Central memory CD8-positive, alpha-beta T cell (primary cell): ENCODE measurements at regions not wholly inside any gene's neighbourhood (a gene's known extent, or its start where the extent isn't known, plus 50 kb on each side); places are given as distances from the start of the nearest gene placed in this dataset.

ENCODE experiments used
- ATAC-seq: fragments of 150-1000 bp; cut with Tn5 transposase; replicated peaks from 2 replicates; pipeline ENCODE4 v1.10.0; 2022; ENCODE audit warnings: mild to moderate bottlenecking, moderate FRiP score, moderate number of reproducible peaks; ENCODE audit not compliant: poor library complexity, severe bottlenecking; ENCODE audit errors: extremely low read depth
- DNase-seq, 2 donors: peaks; one replicate each; pipeline ENCODE4 v3.0.0; 2021; ENCODE audit warnings: low spot score in 2 of 2
- H3K27ac Mint-ChIP-seq: one replicate; pipeline ENCODE4 v1.8.0; 2022; ENCODE audit warnings: low read depth, mild to moderate bottlenecking, moderate library complexity, mixed read lengths
- H3K27me3 Mint-ChIP-seq: one replicate; pipeline ENCODE4 v1.8.0; 2022; ENCODE audit warnings: mixed read lengths
- H3K36me3 Mint-ChIP-seq: one replicate; pipeline ENCODE4 v1.8.0; 2022; ENCODE audit warnings: mild to moderate bottlenecking, moderate library complexity, mixed read lengths; ENCODE audit not compliant: insufficient read depth
- H3K4me1 Mint-ChIP-seq: one replicate; pipeline ENCODE4 v1.8.0; 2022; ENCODE audit warnings: mixed read lengths
- H3K4me3 Mint-ChIP-seq: one replicate; pipeline ENCODE4 v1.8.0; 2022; ENCODE audit warnings: mild to moderate bottlenecking, moderate library complexity, mixed read lengths
- H3K9me3 Mint-ChIP-seq: one replicate; pipeline ENCODE4 v1.8.0; 2022; ENCODE audit warnings: mixed read lengths

GRCh38 chr21:41631564-41632461 is 123.9 kb upstream of the TMPRSS2 start:
- H3K27me3 Mint-ChIP-seq = peaks cover 42% of the 10 kb centered on the region
- H3K4me1 Mint-ChIP-seq = no peaks in the 10 kb centered on the region
- H3K4me3 Mint-ChIP-seq = no peak overlapping the region
- no peak overlapping the region for H3K27ac Mint-ChIP-seq
- H3K9me3 Mint-ChIP-seq = peaks cover 6% of the 10 kb centered on the region
- DNase-seq (no peak), ATAC-seq (no peak)
- no peaks in the 10 kb centered on the region for H3K36me3 Mint-ChIP-seq

GRCh38 chr21:41630917-41631316 is 123.0 kb upstream of the TMPRSS2 start:
- Mint-ChIP-seq H3K27ac (no peak overlapping the region), H3K27me3 (peaks cover 45% of the 10 kb centered on the region), H3K4me1 (no peaks in the 10 kb centered on the region), H3K36me3 (no peaks in the 10 kb centered on the region), H3K9me3 (peaks cover 5% of the 10 kb centered on the region), H3K4me3 (no peak overlapping the region)
- no peak for ATAC-seq
- no peak for DNase-seq

GRCh38 chr21:41630249-41630648 is 122.3 kb upstream of the TMPRSS2 start:
- ATAC-seq (no peak), DNase-seq (no peak)
- no peaks in the 10 kb centered on the region for H3K9me3 Mint-ChIP-seq
- no peaks in the 10 kb centered on the region for H3K4me1 Mint-ChIP-seq
- no peak overlapping the region for H3K27ac Mint-ChIP-seq
- no peak overlapping the region for H3K4me3 Mint-ChIP-seq
- peaks cover 45% of the 10 kb centered on the region for H3K27me3 Mint-ChIP-seq
- no peaks in the 10 kb centered on the region for H3K36me3 Mint-ChIP-seq

- DNase-seq (no peak), ATAC-seq (no peak)
- Mint-ChIP-seq H3K4me3 (no peak overlapping the region), H3K27ac (no peak overlapping the region), H3K4me1 (no peaks in the 10 kb centered on the region), H3K9me3 (no peaks in the 10 kb centered on the region), H3K27me3 (peaks cover 58% of the 10 kb centered on the region), H3K36me3 (no peaks in the 10 kb centered on the region)
Measured at GRCh38 chr21:41628256-41628655, 120.3 kb upstream of the TMPRSS2 start.

GRCh38 chr21:41627428-41627827 is 119.5 kb upstream of the TMPRSS2 start:
- DNase-seq (no peak), ATAC-seq (no peak)
- Mint-ChIP-seq H3K36me3 (no peaks in the 10 kb centered on the region), H3K27me3 (peaks cover 66% of the 10 kb centered on the region), H3K4me1 (no peaks in the 10 kb centered on the region), H3K27ac (no peak overlapping the region), H3K4me3 (no peak overlapping the region), H3K9me3 (no peaks in the 10 kb centered on the region)

GRCh38 chr21:41626021-41626420 is 118.1 kb upstream of the TMPRSS2 start:
- Mint-ChIP-seq H3K4me1 (no peaks in the 10 kb centered on the region), H3K4me3 (no peak overlapping the region), H3K27ac (no peak overlapping the region), H3K9me3 (no peaks in the 10 kb centered on the region), H3K27me3 (peaks cover 71% of the 10 kb centered on the region), H3K36me3 (no peaks in the 10 kb centered on the region)
- DNase-seq = no peak
- no peak for ATAC-seq

- Mint-ChIP-seq H3K4me3 (no peak overlapping the region), H3K27me3 (peaks cover 77% of the 10 kb centered on the region), H3K27ac (no peak overlapping the region), H3K4me1 (no peaks in the 10 kb centered on the region), H3K9me3 (no peaks in the 10 kb centered on the region), H3K36me3 (no peaks in the 10 kb centered on the region)
- DNase-seq = no peak
- no peak for ATAC-seq
Measured at GRCh38 chr21:41625428-41625827, 117.5 kb upstream of the TMPRSS2 start.

GRCh38 chr21:41624674-41625310 is 116.8 kb upstream of the TMPRSS2 start:
- no peak overlapping the region for H3K4me3 Mint-ChIP-seq
- H3K4me1 Mint-ChIP-seq = no peaks in the 10 kb centered on the region
- H3K27me3 Mint-ChIP-seq = peaks cover 83% of the 10 kb centered on the region
- H3K36me3 Mint-ChIP-seq = no peaks in the 10 kb centered on the region
- H3K9me3 Mint-ChIP-seq = no peaks in the 10 kb centered on the region
- ATAC-seq (no peak), DNase-seq (no peak)
- H3K27ac Mint-ChIP-seq = no peak overlapping the region

GRCh38 chr21:41623945-41624344 is 116.0 kb upstream of the TMPRSS2 start:
- no peak overlapping the region for H3K27ac Mint-ChIP-seq
- peaks cover 92% of the 10 kb centered on the region for H3K27me3 Mint-ChIP-seq
- no peaks in the 10 kb centered on the region for H3K4me1 Mint-ChIP-seq
- no peak overlapping the region for H3K4me3 Mint-ChIP-seq
- no peaks in the 10 kb centered on the region for H3K36me3 Mint-ChIP-seq
- DNase-seq (no peak), ATAC-seq (no peak)
- no peaks in the 10 kb centered on the region for H3K9me3 Mint-ChIP-seq

- Mint-ChIP-seq H3K36me3 (no peaks in the 10 kb centered on the region), H3K27me3 (peaks cover 88% of the 10 kb centered on the region), H3K4me3 (no peak overlapping the region), H3K27ac (no peak overlapping the region), H3K4me1 (no peaks in the 10 kb centered on the region), H3K9me3 (no peaks in the 10 kb centered on the region)
- ATAC-seq = no peak
- DNase-seq = no peak
Measured at GRCh38 chr21:41622831-41623548, 115.0 kb upstream of the TMPRSS2 start.

- DNase-seq (no peak), ATAC-seq (no peak)
- Mint-ChIP-seq H3K4me3 (no peak overlapping the region), H3K27me3 (peaks cover 88% of the 10 kb centered on the region), H3K36me3 (no peaks in the 10 kb centered on the region), H3K27ac (no peak overlapping the region), H3K4me1 (no peaks in the 10 kb centered on the region), H3K9me3 (no peaks in the 10 kb centered on the region)
Measured at GRCh38 chr21:41622201-41622600, 114.2 kb upstream of the TMPRSS2 start.

GRCh38 chr21:41621513-41621912 is 113.6 kb upstream of the TMPRSS2 start:
- no peaks in the 10 kb centered on the region for H3K36me3 Mint-ChIP-seq
- H3K4me3 Mint-ChIP-seq = no peak overlapping the region
- H3K4me1 Mint-ChIP-seq = no peaks in the 10 kb centered on the region
- H3K27ac Mint-ChIP-seq = no peak overlapping the region
- no peak for DNase-seq
- H3K9me3 Mint-ChIP-seq = no peaks in the 10 kb centered on the region
- no peak for ATAC-seq
- peaks cover 82% of the 10 kb centered on the region for H3K27me3 Mint-ChIP-seq
